Endothelial cell (in vitro differentiated cells): ENCODE measurements at regions not wholly inside any gene's neighbourhood (a gene's known extent, or its start where the extent isn't known, plus 50 kb on each side); places are given as distances from the start of the nearest gene placed in this dataset.

Experiments used
- DNase-seq: peaks from one replicate; pipeline ENCODE4 v3.0.0; 2021; ENCODE audit warnings: low spot score
- H3K27ac Mint-ChIP-seq: one replicate; pipeline ENCODE4 v1.8.0; 2021; ENCODE audit warnings: mixed read lengths, inconsistent platforms; ENCODE audit not compliant: unreplicated experiment
- H3K27me3 Mint-ChIP-seq: one replicate; pipeline ENCODE4 v1.8.0; 2021; ENCODE audit warnings: mild to moderate bottlenecking, moderate library complexity, mixed read lengths, inconsistent platforms; ENCODE audit not compliant: unreplicated experiment
- H3K36me3 Mint-ChIP-seq: one replicate; pipeline ENCODE4 v1.8.0; 2021; ENCODE audit warnings: mild to moderate bottlenecking, low read depth, mixed read lengths, inconsistent platforms; ENCODE audit not compliant: unreplicated experiment
- H3K4me1 Mint-ChIP-seq: one replicate; pipeline ENCODE4 v1.8.0; 2021; ENCODE audit warnings: mild to moderate bottlenecking, mixed read lengths, inconsistent platforms; ENCODE audit not compliant: unreplicated experiment
- H3K4me3 Mint-ChIP-seq: one replicate; pipeline ENCODE4 v1.8.0; 2021; ENCODE audit warnings: mild to moderate bottlenecking, mixed read lengths, inconsistent platforms; ENCODE audit not compliant: unreplicated experiment
- H3K9me3 Mint-ChIP-seq: one replicate; pipeline ENCODE4 v1.8.0; 2021; ENCODE audit warnings: mixed read lengths, inconsistent platforms; ENCODE audit not compliant: unreplicated experiment
- TF ChIP-seq, protein P1 (sequence below): fragments of 200-600 bp; sonication (generic); IDR thresholded peaks from one replicate; pipeline ENCODE4 v1.5.0; 2021; ENCODE audit warnings: antibody characterized with exemption; ENCODE audit not compliant: unreplicated experiment

- H3K4me1 Mint-ChIP-seq = peaks cover 8% of the 10 kb centered on the region
- H3K27ac Mint-ChIP-seq = no peak overlapping the region
- no peaks in the 10 kb centered on the region for H3K9me3 Mint-ChIP-seq
- DNase-seq = no peak
- no peaks in the 10 kb centered on the region for H3K27me3 Mint-ChIP-seq
- H3K36me3 Mint-ChIP-seq = no peaks in the 10 kb centered on the region
- TF ChIP-seq, protein P1, sequence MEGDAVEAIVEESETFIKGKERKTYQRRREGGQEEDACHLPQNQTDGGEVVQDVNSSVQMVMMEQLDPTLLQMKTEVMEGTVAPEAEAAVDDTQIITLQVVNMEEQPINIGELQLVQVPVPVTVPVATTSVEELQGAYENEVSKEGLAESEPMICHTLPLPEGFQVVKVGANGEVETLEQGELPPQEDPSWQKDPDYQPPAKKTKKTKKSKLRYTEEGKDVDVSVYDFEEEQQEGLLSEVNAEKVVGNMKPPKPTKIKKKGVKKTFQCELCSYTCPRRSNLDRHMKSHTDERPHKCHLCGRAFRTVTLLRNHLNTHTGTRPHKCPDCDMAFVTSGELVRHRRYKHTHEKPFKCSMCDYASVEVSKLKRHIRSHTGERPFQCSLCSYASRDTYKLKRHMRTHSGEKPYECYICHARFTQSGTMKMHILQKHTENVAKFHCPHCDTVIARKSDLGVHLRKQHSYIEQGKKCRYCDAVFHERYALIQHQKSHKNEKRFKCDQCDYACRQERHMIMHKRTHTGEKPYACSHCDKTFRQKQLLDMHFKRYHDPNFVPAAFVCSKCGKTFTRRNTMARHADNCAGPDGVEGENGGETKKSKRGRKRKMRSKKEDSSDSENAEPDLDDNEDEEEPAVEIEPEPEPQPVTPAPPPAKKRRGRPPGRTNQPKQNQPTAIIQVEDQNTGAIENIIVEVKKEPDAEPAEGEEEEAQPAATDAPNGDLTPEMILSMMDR = no peak
- no peak overlapping the region for H3K4me3 Mint-ChIP-seq
Measured at GRCh38 chr17:14737984-14738651, 437.2 kb downstream of the HS3ST3B1 start.

DNA sequence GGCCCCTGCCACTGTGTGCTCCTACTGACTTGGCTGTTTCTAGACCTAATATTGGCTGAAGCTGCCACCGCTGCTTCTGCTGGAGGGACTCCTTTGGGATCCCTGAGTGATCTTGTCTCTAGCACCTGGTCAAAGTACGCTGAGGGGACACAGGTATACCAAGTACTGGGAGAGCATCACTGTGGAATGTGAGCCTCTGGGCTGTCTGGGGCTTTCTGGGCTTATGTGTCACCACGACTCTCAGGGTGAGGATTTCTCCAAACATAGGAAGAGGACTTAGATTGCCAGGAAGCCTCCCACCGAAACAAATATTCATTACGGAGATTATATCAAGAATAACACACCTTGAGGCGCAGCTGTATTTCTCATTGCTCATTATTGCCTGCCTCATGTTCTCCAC is 435.8 kb downstream of the HS3ST3B1 start:
- TF ChIP-seq, protein P1 = no peak
- H3K4me1 Mint-ChIP-seq = peaks cover 9% of the 10 kb centered on the region

GRCh38 chr17:14733376-14733775 is 432.5 kb downstream of the HS3ST3B1 start:
- TF ChIP-seq, protein P1 = no peak
- H3K9me3 Mint-ChIP-seq = no peaks in the 10 kb centered on the region
- H3K27me3 Mint-ChIP-seq = no peaks in the 10 kb centered on the region
- H3K4me3 Mint-ChIP-seq = no peak overlapping the region
- H3K36me3 Mint-ChIP-seq = no peaks in the 10 kb centered on the region
- no peak for DNase-seq
- H3K4me1 Mint-ChIP-seq = peaks cover 4% of the 10 kb centered on the region
- H3K27ac Mint-ChIP-seq = no peak overlapping the region

More for the DNA sequence above, 435.8 kb downstream of the HS3ST3B1 start:
- Mint-ChIP-seq H3K36me3 (no peaks in the 10 kb centered on the region), H3K27ac (no peak overlapping the region), H3K9me3 (no peaks in the 10 kb centered on the region), H3K27me3 (no peaks in the 10 kb centered on the region), H3K4me3 (no peak overlapping the region)
- DNase-seq = no peak

DNA sequence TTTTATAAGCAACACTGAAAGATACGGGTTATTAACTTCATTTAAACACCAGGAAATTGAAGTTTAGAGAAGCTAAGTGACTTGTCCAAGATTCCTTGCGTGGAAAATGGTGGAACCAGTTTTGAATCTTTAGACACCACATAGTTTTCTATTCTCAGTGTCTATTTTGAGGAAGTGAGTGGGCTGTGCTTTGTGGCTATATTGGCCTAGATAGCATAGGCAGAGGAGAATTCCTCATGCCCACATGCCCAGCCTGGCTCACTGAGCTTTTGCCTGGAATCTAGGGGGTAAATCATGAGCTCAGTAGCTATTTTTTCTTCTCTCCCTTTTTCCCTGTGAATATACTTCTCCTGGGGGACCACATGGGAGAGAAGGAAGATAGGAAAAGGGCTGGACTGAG is 431.3 kb downstream of the HS3ST3B1 start:
- no peaks in the 10 kb centered on the region for H3K9me3 Mint-ChIP-seq
- no peak for DNase-seq
- H3K27ac Mint-ChIP-seq = no peak overlapping the region
- TF ChIP-seq, protein P1 = no peak
- no peaks in the 10 kb centered on the region for H3K36me3 Mint-ChIP-seq
- H3K4me3 Mint-ChIP-seq = no peak overlapping the region
- H3K4me1 Mint-ChIP-seq = peaks cover 4% of the 10 kb centered on the region
- no peaks in the 10 kb centered on the region for H3K27me3 Mint-ChIP-seq

DNA sequence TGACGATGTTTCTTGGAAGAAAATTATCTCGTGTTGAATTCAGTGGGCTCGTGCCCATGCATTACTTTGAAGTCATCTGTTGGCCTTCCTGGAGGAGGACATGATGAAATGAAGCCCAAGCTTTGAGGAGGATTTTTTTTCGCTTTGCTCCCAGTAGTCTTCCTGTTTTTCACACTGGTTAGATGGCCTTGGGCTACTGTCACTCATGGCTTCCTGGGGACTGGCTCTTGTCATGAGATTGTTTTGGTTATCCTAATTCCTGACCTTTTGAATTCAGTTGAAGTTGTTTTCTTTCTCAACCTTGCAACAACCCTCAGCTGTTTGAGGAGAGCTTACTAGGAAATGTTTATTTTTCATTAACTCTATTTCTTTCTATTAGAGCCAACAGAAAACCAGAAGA is 430.7 kb downstream of the HS3ST3B1 start:
- DNase-seq = no peak
- Mint-ChIP-seq H3K4me1 (peaks cover 4% of the 10 kb centered on the region), H3K27ac (no peak overlapping the region), H3K27me3 (no peaks in the 10 kb centered on the region), H3K36me3 (no peaks in the 10 kb centered on the region), H3K4me3 (no peak overlapping the region), H3K9me3 (no peaks in the 10 kb centered on the region)
- TF ChIP-seq, protein P1 = no peak
